ENCODE measurements at regions not wholly inside any gene's neighbourhood (a gene's known extent, or its start where the extent isn't known, plus 50 kb on each side); places are given as distances from the start of the nearest gene placed in this dataset.

GRCh38 chrY:14292382-14292781 lies 231.9 kb upstream of the NLGN4Y start:
- in situ Hi-C loops (cut with MboI; ENCODE audit: low sequenced_read_pairs, unreplicated experiment): no loop called here
- no peak for TF ChIP-seq CTCF (IDR thresholded peaks at IDR 0.05; ENCODE audit: borderline replicate concordance, control extremely low read depth, extremely low read depth, insufficient read depth, missing control alignments)
- no peak for DNase-seq (ENCODE audit: low spot score)

- DNase-seq (ENCODE audit: low spot score): no peak
- in situ Hi-C loops (cut with MboI; ENCODE audit: low sequenced_read_pairs, unreplicated experiment): no loop called here
- TF ChIP-seq CTCF (IDR thresholded peaks at IDR 0.05; ENCODE audit: borderline replicate concordance, control extremely low read depth, extremely low read depth, insufficient read depth, missing control alignments): no peak
Measured at GRCh38 chrY:14300775-14301174, 223.6 kb upstream of the NLGN4Y start.

- no peak for TF ChIP-seq CTCF (IDR thresholded peaks at IDR 0.05; ENCODE audit: borderline replicate concordance, control extremely low read depth, extremely low read depth, insufficient read depth, missing control alignments)
- in situ Hi-C loops (cut with MboI; ENCODE audit: low sequenced_read_pairs, unreplicated experiment): no loop called here
- no peak for DNase-seq (ENCODE audit: low spot score)
Measured at GRCh38 chrY:14301552-14301951, 222.8 kb upstream of the NLGN4Y start.

GRCh38 chrY:14328677-14329345 lies 195.5 kb upstream of the NLGN4Y start:
- TF ChIP-seq CTCF (IDR thresholded peaks at IDR 0.05; ENCODE audit: borderline replicate concordance, control extremely low read depth, extremely low read depth, insufficient read depth, missing control alignments): no peak
- in situ Hi-C loops (cut with MboI; ENCODE audit: low sequenced_read_pairs, unreplicated experiment): no loop called here
- no peak for DNase-seq (ENCODE audit: low spot score)

- TF ChIP-seq CTCF (IDR thresholded peaks at IDR 0.05; ENCODE audit: borderline replicate concordance, control extremely low read depth, extremely low read depth, insufficient read depth, missing control alignments): no peak
- in situ Hi-C loops (cut with MboI; ENCODE audit: low sequenced_read_pairs, unreplicated experiment): no loop called here
- no peak for DNase-seq (ENCODE audit: low spot score)
Measured at GRCh38 chrY:14330362-14330761, 194.0 kb upstream of the NLGN4Y start.

GRCh38 chrY:14339524-14339923 lies 184.8 kb upstream of the NLGN4Y start:
- DNase-seq (ENCODE audit: low spot score): no peak
- in situ Hi-C loops (cut with MboI; ENCODE audit: low sequenced_read_pairs, unreplicated experiment): no loop called here
- TF ChIP-seq CTCF (IDR thresholded peaks at IDR 0.05; ENCODE audit: borderline replicate concordance, control extremely low read depth, extremely low read depth, insufficient read depth, missing control alignments): no peak

All from GM13976 (cell line).